Breast epithelium (tissue), 4 donors: ENCODE measurements at regions not wholly inside any gene's neighbourhood (a gene's known extent, or its start where the extent isn't known, plus 50 kb on each side); places are given as distances from the start of the nearest gene placed in this dataset.

ENCODE experiments used
- DNase-seq, 2 donors: peaks; one replicate each; pipeline ENCODE4 v3.0.0-alpha.2; 2019; ENCODE audit warnings: low spot score in 2 of 2
- H3K27ac ChIP-seq, 2 donors: fragments of 200-600 bp; sonication (generic) in 1 of 2; one replicate each; pipeline ENCODE4 v1.5.1; 2016 to 2019; ENCODE audit warnings: mild to moderate bottlenecking in 1 of 2
- H3K27me3 ChIP-seq, 2 donors: fragments of 200-600 bp; sonication (generic) in 1 of 2; one replicate each; pipeline versions ENCODE4 v1.5.1 to v1.6.0; 2017 to 2019; ENCODE audit warnings: control low read depth in 1 of 2, mild to moderate bottlenecking in 1 of 2
- H3K36me3 ChIP-seq: fragments of 200-600 bp; one replicate; pipeline ENCODE4 v1.5.1; 2019
- H3K4me1 ChIP-seq, 2 donors: fragments of 200-600 bp; sonication (generic); one replicate each; pipeline ENCODE4 v1.5.1; 2016 to 2019; ENCODE audit warnings: control low read depth in 1 of 2
- H3K4me3 ChIP-seq, 3 donors: fragments of 200-600 bp; sonication (generic); 1 replicate in 2 of 3; 2 replicates in 1 of 3; pipeline ENCODE4 v1.5.1; 2016 to 2019; ENCODE audit warnings: mild to moderate bottlenecking in 3 of 3, moderate library complexity in 2 of 3
- H3K9me3 ChIP-seq, 2 donors: fragments of 200-600 bp; sonication (generic) in 1 of 2; one replicate each; pipeline ENCODE4 v1.5.1; 2016 to 2019; ENCODE audit warnings: control low read depth in 1 of 2
- CTCF ChIP-seq, 3 donors: fragments of 450-650 bp; IDR thresholded peaks; one replicate each; pipeline ENCODE4 v1.5.1; 2016 to 2017; ENCODE audit warnings: antibody characterized with exemption in 3 of 3, mild to moderate bottlenecking in 3 of 3, moderate library complexity in 3 of 3
- POLR2A ChIP-seq: fragments of 450-650 bp; IDR thresholded peaks from one replicate; pipeline ENCODE4 v1.6.1; 2016; ENCODE audit warnings: antibody characterized with exemption, mild to moderate bottlenecking, moderate library complexity
- POLR2AphosphoS5 ChIP-seq, 3 donors: sonication (generic); formaldehyde crosslinking; IDR thresholded peaks; one replicate each; pipeline ENCODE4 v1.6.1; 2017; ENCODE audit warnings: antibody characterized with exemption in 3 of 3
- intact Hi-C: fragments of 100-400 bp; cut with DNase I; formaldehyde crosslinking; loops from one replicate; pipeline ENCODE4 v1.15.1; 2023; ENCODE audit warnings: low total_unique reads

- intact Hi-C loops = loop anchor here (5.0 kb wide), 1 partner anchor 1425 kb away; no protein-coding TSS in a partner anchor
- H3K27ac ChIP-seq = no peak overlapping the region
- H3K36me3 ChIP-seq = no peaks in the 10 kb centered on the region
- TF ChIP-seq CTCF (IDR thresholded peaks at IDR 0.05) = no peak
- TF ChIP-seq POLR2AphosphoS5 (IDR thresholded peaks at IDR 0.05) = no peak
- no peak for TF ChIP-seq POLR2A
- H3K4me1 ChIP-seq = peaks cover 0 to 5% of the 10 kb centered on the region in 2 donors
- H3K9me3 ChIP-seq = peaks cover 0 to 5% of the 10 kb centered on the region in 2 donors
- DNase-seq = no peak
- no peak overlapping the region for H3K4me3 ChIP-seq
- no peaks in the 10 kb centered on the region for H3K27me3 ChIP-seq
Observed at GRCh38 chr11:69372589-69373250, 78.8 kb downstream of the MYEOV start.

- no peak for DNase-seq
- peaks cover 0 to 5% of the 10 kb centered on the region in 2 donors for H3K4me1 ChIP-seq
- H3K27me3 ChIP-seq = no peaks in the 10 kb centered on the region
- TF ChIP-seq POLR2AphosphoS5 (IDR thresholded peaks at IDR 0.05) (no peak), POLR2A (no peak), CTCF (IDR thresholded peaks at IDR 0.05) (no peak)
- H3K9me3 ChIP-seq = peaks cover 0 to 5% of the 10 kb centered on the region in 2 donors
- H3K36me3 ChIP-seq = no peaks in the 10 kb centered on the region
- intact Hi-C loops = loop anchor here (5.0 kb wide), 1 partner anchor 1424 kb away; no protein-coding TSS in a partner anchor
- H3K27ac ChIP-seq = no peak overlapping the region
- no peak overlapping the region for H3K4me3 ChIP-seq
Observed at GRCh38 chr11:69373251-69373635, 79.3 kb downstream of the MYEOV start.

- TF ChIP-seq CTCF (IDR thresholded peaks at IDR 0.05) = no peak
- Histone ChIP-seq H3K4me3 (no peak overlapping the region), H3K4me1 (peaks cover 0 to 5% of the 10 kb centered on the region in 2 donors), H3K27me3 (no peaks in the 10 kb centered on the region), H3K36me3 (no peaks in the 10 kb centered on the region), H3K27ac (no peak overlapping the region), H3K9me3 (peaks cover 0 to 1% of the 10 kb centered on the region in 2 donors)
- intact Hi-C loops = loop anchor here (5.0 kb wide), 1 partner anchor 1423 kb away; no protein-coding TSS in a partner anchor
- DNase-seq = peak in 1 of 2 donors; percentile 47
Observed at GRCh38 chr11:69374110-69374945, 80.4 kb downstream of the MYEOV start.

- Histone ChIP-seq H3K36me3 (no peaks in the 10 kb centered on the region), H3K4me1 (peaks cover 0 to 5% of the 10 kb centered on the region in 2 donors), H3K4me3 (no peak overlapping the region), H3K27ac (no peak overlapping the region), H3K9me3 (no peaks in the 10 kb centered on the region), H3K27me3 (no peaks in the 10 kb centered on the region)
- TF ChIP-seq CTCF (IDR thresholded peaks at IDR 0.05) (no peak), POLR2A (no peak), POLR2AphosphoS5 (IDR thresholded peaks at IDR 0.05) (no peak)
- DNase-seq = no peak
- intact Hi-C loops = loop anchor here (5.0 kb wide), 1 partner anchor 1422 kb away; no protein-coding TSS in a partner anchor
Observed at GRCh38 chr11:69374946-69375310, 81.0 kb downstream of the MYEOV start.
